ENCODE measurements at regions not wholly inside any gene's neighbourhood (a gene's known extent, or its start where the extent isn't known, plus 50 kb on each side); places are given as distances from the start of the nearest gene placed in this dataset.
A peak's percentile ranks its signal among the peaks of the same experiment; 100 is the strongest.

DNA sequence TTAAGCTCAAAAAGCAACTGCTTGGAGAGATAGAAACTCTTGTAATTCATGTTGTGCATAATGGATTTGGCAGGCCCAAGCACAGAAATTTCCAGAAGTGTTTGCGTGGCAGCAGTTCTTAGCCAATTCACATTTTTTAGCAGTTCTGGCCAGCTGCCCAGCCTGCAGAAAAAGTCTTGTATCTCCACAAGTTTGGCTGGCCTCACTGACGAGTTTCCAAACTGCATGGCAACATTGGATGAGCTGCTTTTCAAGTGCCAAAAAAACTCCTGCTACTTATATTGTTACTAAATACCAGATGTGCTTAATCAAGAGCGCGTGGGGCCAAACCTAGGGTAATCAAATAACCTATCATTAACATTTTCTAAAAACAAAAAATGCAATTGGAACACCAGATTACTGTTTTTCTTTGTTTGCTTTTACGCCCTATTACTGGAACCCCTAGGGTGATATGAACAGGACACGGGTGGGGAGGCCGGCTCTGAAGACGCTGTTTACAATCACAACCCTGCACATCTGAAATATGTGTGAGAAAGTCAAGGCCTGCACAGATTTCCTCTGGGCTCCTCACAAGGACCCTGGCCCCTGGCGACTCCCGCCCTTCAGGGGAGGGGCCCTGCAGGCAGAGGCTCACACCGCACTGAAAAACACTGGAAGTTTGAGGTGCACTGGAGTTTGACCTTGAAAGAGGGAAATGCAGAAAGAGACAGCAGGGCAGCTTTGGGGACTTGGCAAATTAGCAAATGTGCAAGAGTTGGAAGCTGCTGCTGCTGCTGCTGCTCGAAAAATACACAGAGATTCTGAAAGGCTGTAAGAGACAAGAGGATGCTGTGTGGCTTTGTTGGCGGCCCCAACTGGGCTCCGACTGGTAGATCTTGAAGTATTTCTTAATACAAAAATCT is 55.2 kb upstream of the TARBP1 start:
- H3K79me2 ChIP-seq (ENCODE audit: control insufficient read depth, insufficient read depth, low read length) = no peaks in the 10 kb centered on the region
- H2AK5ac ChIP-seq (ENCODE audit: low read length) = no peak overlapping the region
- no peak overlapping the region for H2BK5ac ChIP-seq (ENCODE audit: low read length)
- H2BK120ac ChIP-seq (ENCODE audit: low read depth, low read length) = no peak overlapping the region
- no peak overlapping the region for H3K56ac ChIP-seq (ENCODE audit: low read length)
- no peak overlapping the region for H3K9ac ChIP-seq (ENCODE audit: low read length)
- WGBS (ENCODE audit: extremely low coverage, insufficient coverage, low lambda C conversion rate) = no CpG with 5 or more reads among the region's 14 CpGs
- H4K8ac ChIP-seq (ENCODE audit: low read depth, low read length) = no peak overlapping the region
- no peak overlapping the region for H3K4ac ChIP-seq (ENCODE audit: low read depth, low read length)
- no peak overlapping the region for H3K4me3 ChIP-seq (ENCODE audit: low read length)
- H3K79me1 ChIP-seq (ENCODE audit: low read length) = no peaks in the 10 kb centered on the region
- H3K4me1 ChIP-seq (ENCODE audit: control insufficient read depth, low read depth, low read length) = no peaks in the 10 kb centered on the region
- H3K27me3 ChIP-seq (ENCODE audit: insufficient read depth, low read length, poor library complexity) = no peaks in the 10 kb centered on the region
- no peak overlapping the region for H2BK15ac ChIP-seq (replicated peaks; ENCODE audit: low read depth)
- H3K27ac ChIP-seq (ENCODE audit: low read depth, low read length) = no peak overlapping the region
- H3K36me3 ChIP-seq (ENCODE audit: control insufficient read depth, insufficient read depth, low read length) = no peaks in the 10 kb centered on the region
- no peak overlapping the region for H4K5ac ChIP-seq (ENCODE audit: low read length)
- DNase-seq = no peak
- H3K4me2 ChIP-seq (ENCODE audit: low read length) = no peak overlapping the region
- H3K18ac ChIP-seq (ENCODE audit: low read length) = no peak overlapping the region
- no peak overlapping the region for H3K23ac ChIP-seq (ENCODE audit: low read length)

DNA sequence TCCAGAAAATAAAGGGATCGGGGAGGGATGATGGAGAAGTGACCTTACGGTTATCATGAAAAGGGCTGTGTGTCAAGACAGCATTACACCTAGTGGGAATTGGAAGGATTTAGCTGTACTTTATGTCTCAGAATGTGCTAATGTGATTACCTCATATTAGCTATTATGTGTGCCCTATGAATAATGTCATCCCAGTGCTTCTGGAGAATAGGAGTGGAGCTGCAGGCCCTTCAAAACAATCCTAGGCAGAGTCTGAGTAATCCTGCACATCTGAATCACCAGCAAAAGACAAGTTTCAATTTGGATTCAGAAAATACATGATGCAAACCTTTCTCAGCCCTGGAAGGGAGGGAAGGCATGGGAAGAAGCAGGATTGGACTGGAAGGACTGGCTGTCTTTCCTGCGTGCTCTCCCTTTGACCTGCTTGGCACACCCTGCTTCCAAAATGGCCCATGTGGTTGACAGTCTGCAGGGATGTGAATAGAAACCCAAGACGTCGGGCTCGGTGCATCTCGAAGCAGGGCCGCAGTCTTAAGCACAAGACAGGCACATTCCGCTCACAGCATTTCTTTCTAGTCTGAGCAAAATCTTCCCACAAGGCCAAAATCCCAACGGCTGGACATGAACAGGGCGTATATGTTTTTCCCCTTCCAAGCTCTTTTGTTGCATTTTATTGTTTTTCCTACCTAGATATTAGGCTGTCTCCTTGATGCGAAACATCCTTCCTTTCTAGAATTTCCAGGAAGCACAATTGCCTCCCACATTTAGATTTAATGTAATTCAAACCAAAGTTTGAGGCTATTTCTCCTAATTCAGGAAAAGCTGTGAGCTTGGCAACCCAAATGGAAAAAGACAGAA is 54.3 kb upstream of the TARBP1 start:
- Histone ChIP-seq H2AK5ac (ENCODE audit: low read length) (no peak overlapping the region), H3K79me1 (ENCODE audit: low read length) (no peaks in the 10 kb centered on the region), H2BK15ac (replicated peaks; ENCODE audit: low read depth) (no peak overlapping the region), H3K4me1 (ENCODE audit: control insufficient read depth, low read depth, low read length) (no peaks in the 10 kb centered on the region), H4K8ac (ENCODE audit: low read depth, low read length) (no peak overlapping the region), H3K4ac (ENCODE audit: low read depth, low read length) (no peak overlapping the region), H3K36me3 (ENCODE audit: control insufficient read depth, insufficient read depth, low read length) (no peaks in the 10 kb centered on the region), H3K79me2 (ENCODE audit: control insufficient read depth, insufficient read depth, low read length) (no peaks in the 10 kb centered on the region), H2BK120ac (ENCODE audit: low read depth, low read length) (no peak overlapping the region), H3K23ac (ENCODE audit: low read length) (no peak overlapping the region), H3K27me3 (ENCODE audit: insufficient read depth, low read length, poor library complexity) (no peaks in the 10 kb centered on the region), H2BK5ac (ENCODE audit: low read length) (no peak overlapping the region), H4K5ac (ENCODE audit: low read length) (no peak overlapping the region), H3K56ac (ENCODE audit: low read length) (no peak overlapping the region), H3K4me3 (ENCODE audit: low read length) (no peak overlapping the region), H3K27ac (ENCODE audit: low read depth, low read length) (no peak overlapping the region), H3K4me2 (ENCODE audit: low read length) (no peak overlapping the region), H3K9ac (ENCODE audit: low read length) (no peak overlapping the region), H3K18ac (ENCODE audit: low read length) (no peak overlapping the region)
- DNase-seq = no peak
- WGBS (ENCODE audit: extremely low coverage, insufficient coverage, low lambda C conversion rate) = no CpG with 5 or more reads among the region's 12 CpGs

DNA sequence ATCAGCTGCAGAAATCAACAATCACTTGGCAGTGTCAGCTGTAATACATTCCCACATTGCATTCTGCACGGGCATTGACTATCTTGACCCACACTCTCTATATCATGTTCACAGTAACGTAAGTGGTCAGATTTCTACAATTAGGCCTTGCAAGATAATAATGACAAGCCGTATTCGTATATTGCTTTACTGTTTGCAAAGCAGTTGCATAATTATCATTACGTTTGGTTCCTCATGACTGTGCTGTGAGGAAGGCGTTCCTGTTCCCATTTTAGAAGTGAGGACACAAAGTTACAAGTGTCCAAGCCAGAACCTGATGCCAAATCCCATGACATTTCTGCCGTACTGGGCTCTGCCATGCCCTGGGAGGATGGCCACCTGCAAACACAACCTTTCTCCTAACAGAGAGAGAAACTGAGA is 53.5 kb upstream of the TARBP1 start:
- no peak overlapping the region for H3K56ac ChIP-seq (ENCODE audit: low read length)
- no peak overlapping the region for H3K4me3 ChIP-seq (ENCODE audit: low read length)
- no peak overlapping the region for H2AK5ac ChIP-seq (ENCODE audit: low read length)
- H4K8ac ChIP-seq (ENCODE audit: low read depth, low read length) = no peak overlapping the region
- H3K36me3 ChIP-seq (ENCODE audit: control insufficient read depth, insufficient read depth, low read length) = no peaks in the 10 kb centered on the region
- WGBS (ENCODE audit: extremely low coverage, insufficient coverage, low lambda C conversion rate) = no CpG with 5 or more reads among the region's 7 CpGs
- no peak overlapping the region for H2BK5ac ChIP-seq (ENCODE audit: low read length)
- no peaks in the 10 kb centered on the region for H3K27me3 ChIP-seq (ENCODE audit: insufficient read depth, low read length, poor library complexity)
- no peaks in the 10 kb centered on the region for H3K4me1 ChIP-seq (ENCODE audit: control insufficient read depth, low read depth, low read length)
- DNase-seq = no peak
- no peaks in the 10 kb centered on the region for H3K79me1 ChIP-seq (ENCODE audit: low read length)
- no peak overlapping the region for H2BK120ac ChIP-seq (ENCODE audit: low read depth, low read length)
- no peak overlapping the region for H2BK15ac ChIP-seq (replicated peaks; ENCODE audit: low read depth)
- no peak overlapping the region for H3K4ac ChIP-seq (ENCODE audit: low read depth, low read length)
- no peak overlapping the region for H3K18ac ChIP-seq (ENCODE audit: low read length)
- H3K79me2 ChIP-seq (ENCODE audit: control insufficient read depth, insufficient read depth, low read length) = no peaks in the 10 kb centered on the region
- no peak overlapping the region for H3K9ac ChIP-seq (ENCODE audit: low read length)
- no peak overlapping the region for H3K23ac ChIP-seq (ENCODE audit: low read length)
- H3K27ac ChIP-seq (ENCODE audit: low read depth, low read length) = no peak overlapping the region
- H4K5ac ChIP-seq (ENCODE audit: low read length) = no peak overlapping the region
- H3K4me2 ChIP-seq (ENCODE audit: low read length) = no peak overlapping the region

DNA sequence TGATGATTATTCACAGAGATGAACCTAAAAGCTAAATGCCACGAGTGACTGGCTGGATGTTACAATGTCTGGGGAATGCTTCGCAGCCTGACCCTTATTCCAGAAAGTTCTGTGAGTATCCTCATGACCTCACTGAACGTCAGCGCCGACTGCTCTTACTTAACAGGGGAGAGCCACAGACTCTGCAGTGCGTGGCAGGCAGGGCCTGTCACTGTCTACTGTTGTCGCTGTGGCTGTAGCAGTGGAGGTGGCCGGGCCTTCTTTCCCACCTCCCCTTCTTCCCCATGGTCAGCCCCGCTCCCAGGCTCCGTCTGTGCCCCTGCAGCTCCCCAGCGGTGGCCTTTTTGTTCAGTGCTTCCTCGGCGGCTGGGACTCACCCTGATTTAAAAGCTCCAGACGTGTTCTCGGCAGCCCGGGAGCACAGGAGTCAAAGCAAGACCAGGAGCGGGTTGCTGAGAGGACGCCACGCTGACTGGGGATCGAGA is 52.2 kb upstream of the TARBP1 start:
- H3K4me2 ChIP-seq (ENCODE audit: low read length) = no peak overlapping the region
- no peak overlapping the region for H2BK5ac ChIP-seq (ENCODE audit: low read length)
- no peak overlapping the region for H2BK15ac ChIP-seq (replicated peaks; ENCODE audit: low read depth)
- no peak overlapping the region for H2BK120ac ChIP-seq (ENCODE audit: low read depth, low read length)
- H3K4me1 ChIP-seq (ENCODE audit: control insufficient read depth, low read depth, low read length) = no peaks in the 10 kb centered on the region
- H2AK5ac ChIP-seq (ENCODE audit: low read length) = no peak overlapping the region
- no peak overlapping the region for H3K4ac ChIP-seq (ENCODE audit: low read depth, low read length)
- H3K9ac ChIP-seq (ENCODE audit: low read length) = peak overlapping the region; percentile 11
- H3K4me3 ChIP-seq (ENCODE audit: low read length) = no peak overlapping the region
- no peak for DNase-seq
- H3K18ac ChIP-seq (ENCODE audit: low read length) = no peak overlapping the region
- no peak overlapping the region for H4K8ac ChIP-seq (ENCODE audit: low read depth, low read length)
- H3K79me1 ChIP-seq (ENCODE audit: low read length) = no peaks in the 10 kb centered on the region
- H3K23ac ChIP-seq (ENCODE audit: low read length) = no peak overlapping the region
- no peaks in the 10 kb centered on the region for H3K79me2 ChIP-seq (ENCODE audit: control insufficient read depth, insufficient read depth, low read length)
- H4K5ac ChIP-seq (ENCODE audit: low read length) = no peak overlapping the region
- H3K56ac ChIP-seq (ENCODE audit: low read length) = peak overlapping the region; percentile 66
- H3K36me3 ChIP-seq (ENCODE audit: control insufficient read depth, insufficient read depth, low read length) = no peaks in the 10 kb centered on the region
- H3K27ac ChIP-seq (ENCODE audit: low read depth, low read length) = no peak overlapping the region
- no peaks in the 10 kb centered on the region for H3K27me3 ChIP-seq (ENCODE audit: insufficient read depth, low read length, poor library complexity)
- WGBS (ENCODE audit: extremely low coverage, insufficient coverage, low lambda C conversion rate) = no CpG with 5 or more reads among the region's 20 CpGs

DNA sequence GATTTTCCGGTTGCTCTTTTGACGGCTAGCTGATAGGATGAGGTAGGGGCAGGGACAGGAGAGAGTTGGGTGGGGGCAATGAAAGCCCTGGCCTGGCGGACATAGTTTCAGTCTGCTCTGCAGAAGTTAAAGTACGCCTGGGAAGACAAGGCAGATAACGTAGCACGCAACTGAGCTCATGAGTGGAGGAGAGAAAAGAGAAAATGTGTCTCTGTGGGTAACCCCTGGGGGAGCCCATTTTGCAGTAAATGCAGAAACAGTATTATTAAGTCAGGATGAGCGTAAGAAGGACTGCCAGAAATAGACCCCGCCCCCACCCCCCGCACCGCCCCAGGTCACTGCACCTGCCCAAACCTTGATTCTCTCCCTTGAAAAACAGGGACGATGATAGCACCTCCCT is 51.7 kb upstream of the TARBP1 start:
- H3K9ac ChIP-seq (ENCODE audit: low read length) = no peak overlapping the region
- H4K5ac ChIP-seq (ENCODE audit: low read length) = no peak overlapping the region
- no peak overlapping the region for H2AK5ac ChIP-seq (ENCODE audit: low read length)
- no CpG with 5 or more reads among the region's 11 CpGs for WGBS (ENCODE audit: extremely low coverage, insufficient coverage, low lambda C conversion rate)
- no peaks in the 10 kb centered on the region for H3K4me1 ChIP-seq (ENCODE audit: control insufficient read depth, low read depth, low read length)
- H3K4me2 ChIP-seq (ENCODE audit: low read length) = no peak overlapping the region
- H3K56ac ChIP-seq (ENCODE audit: low read length) = no peak overlapping the region
- H2BK5ac ChIP-seq (ENCODE audit: low read length) = no peak overlapping the region
- no peak overlapping the region for H4K8ac ChIP-seq (ENCODE audit: low read depth, low read length)
- H3K79me2 ChIP-seq (ENCODE audit: control insufficient read depth, insufficient read depth, low read length) = no peaks in the 10 kb centered on the region
- no peaks in the 10 kb centered on the region for H3K27me3 ChIP-seq (ENCODE audit: insufficient read depth, low read length, poor library complexity)
- H3K36me3 ChIP-seq (ENCODE audit: control insufficient read depth, insufficient read depth, low read length) = no peaks in the 10 kb centered on the region
- H3K4me3 ChIP-seq (ENCODE audit: low read length) = no peak overlapping the region
- H2BK120ac ChIP-seq (ENCODE audit: low read depth, low read length) = no peak overlapping the region
- no peak overlapping the region for H3K18ac ChIP-seq (ENCODE audit: low read length)
- H3K4ac ChIP-seq (ENCODE audit: low read depth, low read length) = no peak overlapping the region
- H2BK15ac ChIP-seq (replicated peaks; ENCODE audit: low read depth) = no peak overlapping the region
- H3K27ac ChIP-seq (ENCODE audit: low read depth, low read length) = no peak overlapping the region
- H3K79me1 ChIP-seq (ENCODE audit: low read length) = no peaks in the 10 kb centered on the region
- H3K23ac ChIP-seq (ENCODE audit: low read length) = no peak overlapping the region
- DNase-seq = no peak
